ENCODE measurements at regions not wholly inside any gene's neighbourhood (a gene's known extent, or its start where the extent isn't known, plus 50 kb on each side); places are given as distances from the start of the nearest gene placed in this dataset.

GRCh38 chr21:38721958-38722357 lies 83.8 kb upstream of the ETS2 start:
- no peaks in the 10 kb centered on the region for H3K27me3 ChIP-seq (ENCODE audit: control insufficient read depth in 4 of 4, insufficient read depth in 4 of 4, low read length in 3 of 4)
- TF ChIP-seq YY1 (IDR thresholded peaks at IDR 0.05) (no peak), TAF1 (conservative IDR thresholded peaks at IDR 0.05) (no peak), JUND (IDR thresholded peaks at IDR 0.05) (no peak), NR2F2 (IDR thresholded peaks at IDR 0.05) (no peak)
- peaks cover 2 to 16% (median 5%) of the 10 kb centered on the region in 4 donors for H3K9me3 ChIP-seq (ENCODE audit: control insufficient read depth in 4 of 4, low read length in 3 of 4)
- no peak overlapping the region for H3K9ac ChIP-seq (ENCODE audit: low read depth in 1 of 2, low read length in 2 of 2)
- WGBS: 84% methylated on average over 6 of the region's 6 CpGs
- DNase-seq (ENCODE audit: low spot score): no peak
- no peak overlapping the region for H3K4me3 ChIP-seq (ENCODE audit: low read depth in 1 of 3, low read length in 3 of 3)
- H3K36me3 ChIP-seq (ENCODE audit: control insufficient read depth in 4 of 4, insufficient read depth in 3 of 4, low read depth in 1 of 4, low read length in 3 of 4): no peaks in the 10 kb centered on the region
- H3K4me1 ChIP-seq (ENCODE audit: control insufficient read depth in 4 of 4, insufficient read depth in 4 of 4, low read length in 3 of 4): no peaks in the 10 kb centered on the region
- H3K27ac ChIP-seq (ENCODE audit: low read depth in 1 of 2, low read length in 2 of 2): no peak overlapping the region

GRCh38 chr21:38725196-38726157 lies 80.3 kb upstream of the ETS2 start:
- whole genome bisulfite sequencing: 87% methylated on average over 5 of the region's 5 CpGs
- H3K4me3 ChIP-seq (ENCODE audit: low read depth in 1 of 3, low read length in 3 of 3): no peak overlapping the region
- no peak for DNase-seq (ENCODE audit: low spot score)
- H3K36me3 ChIP-seq (ENCODE audit: control insufficient read depth in 4 of 4, insufficient read depth in 3 of 4, low read depth in 1 of 4, low read length in 3 of 4): no peaks in the 10 kb centered on the region
- H3K9ac ChIP-seq (ENCODE audit: low read depth in 1 of 2, low read length in 2 of 2): no peak overlapping the region
- H3K27me3 ChIP-seq (ENCODE audit: control insufficient read depth in 4 of 4, insufficient read depth in 4 of 4, low read length in 3 of 4): no peaks in the 10 kb centered on the region
- H3K27ac ChIP-seq (ENCODE audit: low read depth in 1 of 2, low read length in 2 of 2): no peak overlapping the region
- H3K4me1 ChIP-seq (ENCODE audit: control insufficient read depth in 4 of 4, insufficient read depth in 4 of 4, low read length in 3 of 4): no peaks in the 10 kb centered on the region
- TF ChIP-seq RAD21 (IDR thresholded peaks at IDR 0.05) (no peak), ATF3 (IDR thresholded peaks at IDR 0.05) (no peak), FOXA2 (IDR thresholded peaks at IDR 0.05) (no peak), HNF4G (IDR thresholded peaks at IDR 0.05) (no peak), FOXA1 (IDR thresholded peaks at IDR 0.05) (no peak), HNF4A (conservative IDR thresholded peaks at IDR 0.05) (no peak), EGR1 (IDR thresholded peaks at IDR 0.05; ENCODE audit: low read depth in 2 of 2) (no peak), REST (IDR thresholded peaks at IDR 0.05) (no peak)
- H3K9me3 ChIP-seq (ENCODE audit: control insufficient read depth in 4 of 4, low read length in 3 of 4): peaks cover 2 to 16% (median 5%) of the 10 kb centered on the region in 4 donors

- peaks cover 2 to 16% (median 5%) of the 10 kb centered on the region in 4 donors for H3K9me3 ChIP-seq (ENCODE audit: control insufficient read depth in 4 of 4, low read length in 3 of 4)
- no peak overlapping the region for H3K27ac ChIP-seq (ENCODE audit: low read depth in 1 of 2, low read length in 2 of 2)
- WGBS: 89% methylated on average over 1 of the region's 1 CpG
- no peaks in the 10 kb centered on the region for H3K36me3 ChIP-seq (ENCODE audit: control insufficient read depth in 4 of 4, insufficient read depth in 3 of 4, low read depth in 1 of 4, low read length in 3 of 4)
- no peak for DNase-seq (ENCODE audit: low spot score)
- H3K4me1 ChIP-seq (ENCODE audit: control insufficient read depth in 4 of 4, insufficient read depth in 4 of 4, low read length in 3 of 4): no peaks in the 10 kb centered on the region
- no peaks in the 10 kb centered on the region for H3K27me3 ChIP-seq (ENCODE audit: control insufficient read depth in 4 of 4, insufficient read depth in 4 of 4, low read length in 3 of 4)
- TF ChIP-seq GABPA (IDR thresholded peaks at IDR 0.05 in 1 of 2, conservative IDR thresholded peaks at IDR 0.05 in 1 of 2) (no peak), CTCF (IDR thresholded peaks at IDR 0.05; ENCODE audit: low read depth, low read length, missing input control) (no peak), REST (IDR thresholded peaks at IDR 0.05) (no peak), YY1 (IDR thresholded peaks at IDR 0.05) (no peak), FOXA1 (IDR thresholded peaks at IDR 0.05) (no peak), JUND (IDR thresholded peaks at IDR 0.05) (no peak)
- no peak overlapping the region for H3K9ac ChIP-seq (ENCODE audit: low read depth in 1 of 2, low read length in 2 of 2)
- no peak overlapping the region for H3K4me3 ChIP-seq (ENCODE audit: low read depth in 1 of 3, low read length in 3 of 3)
These were observed 79.2 kb upstream of the ETS2 start for GRCh38 chr21:38726482-38726881.

Data from liver (tissue), 8 donors.